A673 (cell line): ENCODE measurements at regions not wholly inside any gene's neighbourhood (a gene's known extent, or its start where the extent isn't known, plus 50 kb on each side); places are given as distances from the start of the nearest gene placed in this dataset.

Experiments
- CTCF ChIP-seq: fragments of 300-800, 200-600 bp; sonication (generic); conservative IDR thresholded peaks from 2 replicates; pipeline ENCODE4 v1.5.1; 2017; ENCODE audit warnings: low read depth, mild to moderate bottlenecking, antibody characterized with exemption, low read length, moderate library complexity, mixed read lengths
- EZH2 ChIP-seq: fragments of 200-600 bp; sonication (generic); IDR thresholded peaks from 2 replicates; pipeline ENCODE4 v1.6.1; 2017; ENCODE audit warnings: borderline replicate concordance, low read depth, mild to moderate bottlenecking, mixed read lengths, antibody characterized with exemption, low read length; ENCODE audit not compliant: poor library complexity, severe bottlenecking

- no peak for TF ChIP-seq CTCF
- TF ChIP-seq EZH2, result no peak
Observed at GRCh38 chr18:40035966-40036365, 1919.1 kb upstream of the PIK3C3 start.
